Cerebellar nuclear complex (tissue), 1 donor: ENCODE measurements at regions not wholly inside any gene's neighbourhood (a gene's known extent, or its start where the extent isn't known, plus 50 kb on each side); places are given as distances from the start of the nearest gene placed in this dataset.
"Not testable (repeated sequence)": the region's sequence is repeated elsewhere in the genome, so short reads cannot be mapped to it uniquely, and the experiment has no call there.

Source experiments
- DNase-seq, 2 experiments: peaks; one replicate each; lab custom pipeline; 2025; lab: John Stamatoyannopoulos, UW

DNA sequence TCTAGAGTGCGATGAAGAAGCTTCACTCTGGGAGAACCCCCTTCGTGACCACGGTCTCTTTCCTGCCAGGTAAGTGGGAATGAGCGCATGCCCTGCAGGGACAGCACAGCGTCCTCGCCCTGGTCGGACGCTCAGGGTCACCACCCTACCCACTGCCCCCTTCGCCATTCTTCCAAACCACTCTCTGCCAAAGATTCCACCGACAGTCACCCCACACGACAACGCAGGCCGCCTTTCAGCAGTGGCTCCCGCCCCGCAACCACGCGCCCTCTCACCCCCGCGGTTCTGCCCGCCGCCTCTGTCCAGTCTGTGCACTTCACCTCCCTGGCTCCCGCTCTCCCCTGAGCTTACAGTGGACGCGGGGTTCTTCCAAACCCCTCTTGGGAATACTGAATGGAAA, 82.3 kb upstream of the FCGR1A start:
- DNase-seq = not testable (repeated sequence)

DNA sequence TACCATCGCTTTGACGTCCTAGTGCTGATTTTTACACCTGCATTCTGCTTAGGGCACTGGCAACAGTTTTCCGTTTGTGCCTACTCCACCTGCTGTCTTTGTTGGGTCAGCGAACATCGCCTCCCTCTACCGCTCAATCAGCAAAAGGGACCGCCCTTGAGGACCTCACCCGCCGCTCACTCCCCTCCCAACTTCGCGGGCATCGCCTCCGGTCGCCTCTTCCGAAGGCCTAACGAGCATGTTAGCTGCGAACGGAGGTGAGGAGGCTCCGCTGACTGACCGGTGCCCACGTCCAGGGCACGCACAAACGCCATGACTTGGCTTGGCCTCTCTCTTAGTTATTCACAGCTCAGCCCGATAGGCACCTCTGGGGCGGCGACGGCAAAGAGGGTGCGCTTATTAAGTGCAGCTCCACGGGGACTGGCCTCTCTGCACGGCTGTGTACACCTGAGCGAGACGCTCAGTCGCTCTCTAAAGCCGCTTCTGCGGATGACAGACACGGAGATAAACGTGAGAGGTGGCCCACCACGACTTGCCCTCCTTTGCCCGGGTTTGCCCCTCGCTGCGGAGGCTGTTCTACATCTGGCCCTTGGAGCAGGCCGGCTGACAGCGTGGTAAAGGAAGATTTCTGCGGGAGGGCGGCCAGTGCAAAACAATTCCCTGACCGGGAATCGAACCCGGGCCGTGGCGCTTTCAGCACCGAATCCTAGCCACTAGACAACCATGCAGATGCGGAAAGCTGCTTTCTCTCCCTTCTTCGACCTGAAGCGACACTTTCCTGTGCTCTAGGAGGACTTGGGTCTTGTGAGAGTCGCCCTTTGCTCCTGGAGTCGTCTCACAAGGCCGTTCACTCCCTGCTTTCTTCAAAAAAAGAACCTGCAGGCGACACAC, 81.6 kb upstream of the FCGR1A start:
- DNase-seq = not testable (repeated sequence)

DNA sequence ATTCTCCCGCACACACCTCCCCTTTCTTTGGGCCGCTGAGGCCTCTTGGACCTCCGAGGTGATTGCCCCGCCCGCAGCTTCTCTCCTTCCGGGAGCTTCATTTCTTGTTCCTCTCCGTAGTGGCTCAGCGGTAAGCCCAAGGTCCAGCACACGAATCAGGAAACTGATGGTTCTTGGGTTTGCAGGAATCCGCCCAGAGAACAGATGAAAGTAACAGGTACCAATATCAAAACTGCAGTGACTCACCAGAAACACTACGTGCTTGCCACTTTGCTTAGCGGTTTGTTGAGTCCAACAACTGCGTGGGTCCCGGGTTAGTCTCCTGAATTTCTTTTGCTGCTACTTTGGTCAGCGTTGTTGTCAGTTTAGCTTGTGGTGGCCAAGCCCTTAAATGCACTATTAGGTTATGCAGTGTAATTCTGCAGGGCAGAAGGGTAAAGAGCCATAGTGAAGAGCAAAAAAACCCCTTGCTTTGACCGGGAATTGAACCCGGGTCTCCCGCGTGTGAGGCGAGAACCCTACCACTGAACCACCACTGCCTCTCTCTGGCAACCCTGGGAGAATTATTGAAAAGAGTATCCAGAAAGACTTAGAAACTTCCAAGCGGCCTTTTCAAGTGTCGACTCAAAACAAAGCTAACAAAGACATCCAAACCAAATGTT, 74.2 kb upstream of the FCGR1A start:
- DNase-seq = peak in 1 of 2 experiments; percentile 11

DNA sequence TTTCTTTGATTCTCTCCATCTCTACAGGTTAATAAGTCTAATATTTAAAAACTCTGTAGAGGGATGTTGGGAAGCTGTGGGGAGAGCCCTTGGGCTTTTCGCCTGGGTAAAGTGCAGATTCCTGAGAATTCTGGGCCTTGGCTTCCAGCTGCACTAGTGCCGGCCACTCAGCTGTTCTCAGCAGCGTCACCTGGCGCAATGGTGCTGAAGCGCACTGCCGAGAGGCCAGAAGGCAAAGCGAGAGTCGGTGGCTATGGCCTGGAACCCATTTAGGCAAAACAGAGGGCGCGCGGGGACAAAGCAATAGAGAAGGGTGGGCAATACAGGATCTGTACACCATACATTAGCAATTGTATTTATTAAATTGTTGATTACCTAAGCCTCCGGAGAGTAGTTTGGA, 70.8 kb upstream of the FCGR1A start:
- DNase-seq = not testable (repeated sequence)

DNA sequence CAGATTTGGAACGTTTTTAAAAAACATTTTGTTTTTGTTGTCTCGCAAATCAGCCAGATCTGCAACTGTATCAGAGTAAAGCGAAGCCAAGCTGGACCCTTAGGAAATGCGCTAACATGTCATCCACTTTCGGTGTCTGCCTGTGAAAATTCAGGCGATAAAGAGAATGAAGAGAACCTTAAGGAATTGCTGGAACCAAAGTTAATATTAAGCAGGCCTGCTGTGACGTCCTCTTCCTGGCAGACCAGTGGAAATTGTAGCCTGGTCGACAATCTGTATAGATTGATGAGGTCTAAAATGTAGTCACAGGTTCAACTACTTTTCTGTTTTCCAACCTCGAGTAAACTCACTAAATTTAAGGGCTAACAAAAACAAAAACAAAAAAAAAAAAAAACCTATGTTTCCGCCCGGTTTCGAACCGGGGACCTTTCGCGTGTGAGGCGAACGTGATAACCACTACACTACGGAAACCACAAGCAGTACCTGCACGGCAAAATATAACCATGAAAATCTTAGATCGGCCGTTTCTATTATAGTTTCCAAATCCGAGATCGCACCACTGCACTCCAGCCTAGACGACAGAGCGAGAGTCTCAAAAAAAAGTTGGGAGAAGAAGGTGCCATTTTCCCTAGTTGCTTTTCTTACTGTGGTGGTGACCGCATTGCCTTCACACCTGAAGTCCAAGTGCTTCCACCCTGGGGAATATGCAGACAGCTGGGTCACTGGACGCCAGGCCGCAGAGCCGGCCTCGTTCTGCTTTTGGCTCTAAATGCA, 70.2 kb upstream of the FCGR1A start:
- DNase-seq = peak in 1 of 2 experiments; percentile 0

DNA sequence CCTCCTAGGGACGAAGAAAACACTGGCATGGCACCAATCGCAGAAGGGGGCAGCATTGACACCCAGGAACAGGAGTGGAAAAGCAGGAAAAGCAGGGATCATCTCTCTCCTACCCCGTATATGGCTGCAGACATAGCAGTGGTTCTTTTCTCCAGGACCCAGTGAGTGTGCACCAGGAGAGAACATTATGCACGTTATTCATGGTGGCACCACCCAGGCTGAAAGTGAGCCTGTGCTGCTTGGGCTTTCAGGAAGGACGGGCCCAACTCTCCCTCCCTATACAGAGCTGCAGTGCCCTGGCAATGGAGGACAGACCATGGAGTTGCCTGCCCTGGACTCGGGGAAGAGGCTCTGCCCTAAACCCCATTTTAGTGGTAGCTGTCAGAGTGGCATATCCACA, 69.0 kb upstream of the FCGR1A start:
- not testable (repeated sequence) for DNase-seq

DNA sequence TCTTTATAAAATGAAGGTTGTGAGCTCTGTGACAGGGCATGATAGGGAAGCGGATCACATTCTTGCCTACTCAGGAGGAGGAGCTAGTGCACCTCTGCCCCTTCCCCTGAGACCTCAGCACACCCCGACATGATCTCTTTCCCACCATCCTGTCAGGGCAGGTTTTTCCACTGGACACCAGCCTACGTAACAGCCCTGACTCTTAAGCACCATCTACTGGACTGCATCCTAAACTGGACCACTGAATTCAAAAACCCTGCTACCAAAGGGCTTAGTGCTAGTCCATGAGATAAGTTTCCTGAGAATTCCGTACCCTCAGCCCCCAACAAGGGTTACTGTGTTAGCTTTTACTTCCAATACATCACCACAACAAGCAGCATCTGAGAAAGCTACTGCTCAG, 68.5 kb upstream of the FCGR1A start:
- DNase-seq = not testable (repeated sequence)

DNA sequence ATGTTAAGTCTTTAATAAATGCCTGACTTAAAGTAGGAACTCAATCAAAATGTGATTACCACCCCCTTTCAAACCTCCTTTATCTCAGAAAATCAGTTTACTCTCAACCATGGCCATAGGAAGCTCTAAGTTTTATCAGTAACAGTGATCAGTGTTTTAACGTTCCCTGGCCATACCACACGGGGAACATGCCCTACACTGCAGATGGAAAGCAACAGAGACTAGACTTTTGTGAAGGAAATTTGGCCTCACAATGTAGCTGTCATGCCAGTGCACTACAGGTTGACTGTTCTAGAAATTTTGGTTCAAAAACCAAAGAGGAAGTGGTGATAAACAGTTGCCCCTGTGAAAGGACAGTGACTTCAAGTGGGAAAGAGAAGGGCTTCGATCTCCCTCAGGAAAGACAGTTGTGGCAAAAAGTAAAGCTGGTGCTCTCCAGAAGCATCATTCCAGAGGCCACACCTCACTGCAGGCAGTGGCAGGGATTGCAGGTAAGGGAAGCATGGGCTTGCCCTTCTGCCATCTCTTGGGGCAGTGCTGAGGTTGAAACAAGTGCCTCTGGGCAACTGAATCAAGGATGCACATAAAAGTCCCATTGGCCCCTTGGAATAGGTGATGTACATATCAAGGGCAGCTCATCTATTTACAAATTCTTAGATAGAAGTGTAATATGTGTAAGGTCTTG, 57.7 kb upstream of the FCGR1A start:
- not testable (repeated sequence) for DNase-seq

DNA sequence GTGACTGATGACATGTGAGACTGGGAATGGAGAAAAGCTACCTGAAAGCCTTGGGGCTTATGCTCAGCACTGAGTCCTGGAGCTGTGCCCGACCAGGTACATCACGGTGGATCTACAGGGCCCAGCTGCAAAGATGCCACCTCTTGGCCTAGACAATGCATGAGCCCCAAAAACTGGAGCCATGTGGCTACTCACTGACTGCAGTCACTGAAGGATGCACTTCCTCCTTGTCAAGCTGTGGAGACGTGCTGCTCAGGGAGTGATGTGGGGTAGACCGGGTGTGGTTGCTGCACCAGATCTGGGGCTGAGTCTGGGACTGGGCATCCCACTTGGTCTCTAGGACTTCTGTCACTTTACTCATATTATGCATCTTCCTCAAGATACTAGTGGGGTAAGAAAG, 55.8 kb upstream of the FCGR1A start:
- not testable (repeated sequence) for DNase-seq

DNA sequence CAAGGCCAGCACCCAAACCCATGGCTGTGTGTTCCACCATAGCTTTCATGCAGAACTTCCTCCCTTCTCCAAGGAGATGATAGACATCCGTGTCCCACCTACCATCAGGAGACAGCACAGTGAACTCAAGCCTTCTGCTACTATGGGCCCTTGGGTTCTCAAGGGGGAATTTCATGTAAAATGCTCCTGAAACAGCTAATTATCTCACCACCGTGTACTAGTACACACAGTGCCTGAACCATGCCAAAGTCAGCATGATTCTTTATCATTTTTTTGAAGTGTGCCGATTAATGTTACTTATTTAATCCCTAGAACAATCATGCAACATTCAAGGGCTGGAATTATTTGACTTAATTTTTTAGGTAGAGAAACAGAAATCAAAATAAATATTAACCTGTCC, 53.9 kb upstream of the FCGR1A start:
- not testable (repeated sequence) for DNase-seq
